Prostate gland (tissue), 2 donors: ENCODE measurements at regions not wholly inside any gene's neighbourhood (a gene's known extent, or its start where the extent isn't known, plus 50 kb on each side); places are given as distances from the start of the nearest gene placed in this dataset.

ENCODE experiments used
- POLR2AphosphoS5 ChIP-seq: sonication (generic); formaldehyde crosslinking; IDR thresholded peaks from one replicate; pipeline ENCODE4 v1.6.1; 2017; ENCODE audit warnings: antibody characterized with exemption
- TF ChIP-seq, protein P1 (sequence below), 4 experiments: fragments of 200-600 bp in 2 of 4; fragments of 450-650 bp in 2 of 4; sonication (generic) in 2 of 4; IDR thresholded peaks; 1 replicate in 3 of 4; 2 replicates in 1 of 4; pipeline ENCODE4 v1.5.1; 2016 to 2019; ENCODE audit warnings: antibody characterized with exemption in 4 of 4, mild to moderate bottlenecking in 2 of 4, moderate library complexity in 2 of 4

DNA sequence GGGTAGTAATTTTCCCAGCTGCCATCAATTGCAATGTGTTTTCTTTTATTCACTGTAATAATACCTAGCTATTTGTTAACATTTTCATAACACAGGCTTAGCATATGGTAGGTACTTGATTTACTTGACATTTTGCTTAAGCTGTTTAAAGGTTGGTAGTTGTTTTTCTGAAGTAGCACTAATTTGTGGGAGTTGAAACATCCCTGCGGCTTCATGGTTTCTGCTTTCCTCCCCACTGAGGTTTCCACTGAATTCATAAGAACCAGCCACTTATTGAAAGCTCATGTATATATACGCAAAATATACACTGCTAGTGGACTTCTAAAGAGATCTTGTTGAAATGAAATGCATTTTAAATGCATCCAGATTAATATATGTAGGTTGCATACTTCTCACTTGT, 559.9 kb downstream of the TLE4 start:
- TF ChIP-seq POLR2AphosphoS5: no peak
- TF ChIP-seq, protein P1, sequence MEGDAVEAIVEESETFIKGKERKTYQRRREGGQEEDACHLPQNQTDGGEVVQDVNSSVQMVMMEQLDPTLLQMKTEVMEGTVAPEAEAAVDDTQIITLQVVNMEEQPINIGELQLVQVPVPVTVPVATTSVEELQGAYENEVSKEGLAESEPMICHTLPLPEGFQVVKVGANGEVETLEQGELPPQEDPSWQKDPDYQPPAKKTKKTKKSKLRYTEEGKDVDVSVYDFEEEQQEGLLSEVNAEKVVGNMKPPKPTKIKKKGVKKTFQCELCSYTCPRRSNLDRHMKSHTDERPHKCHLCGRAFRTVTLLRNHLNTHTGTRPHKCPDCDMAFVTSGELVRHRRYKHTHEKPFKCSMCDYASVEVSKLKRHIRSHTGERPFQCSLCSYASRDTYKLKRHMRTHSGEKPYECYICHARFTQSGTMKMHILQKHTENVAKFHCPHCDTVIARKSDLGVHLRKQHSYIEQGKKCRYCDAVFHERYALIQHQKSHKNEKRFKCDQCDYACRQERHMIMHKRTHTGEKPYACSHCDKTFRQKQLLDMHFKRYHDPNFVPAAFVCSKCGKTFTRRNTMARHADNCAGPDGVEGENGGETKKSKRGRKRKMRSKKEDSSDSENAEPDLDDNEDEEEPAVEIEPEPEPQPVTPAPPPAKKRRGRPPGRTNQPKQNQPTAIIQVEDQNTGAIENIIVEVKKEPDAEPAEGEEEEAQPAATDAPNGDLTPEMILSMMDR (IDR thresholded peaks at IDR 0.05): no peak
